GM19238 (cell line): ENCODE measurements at regions not wholly inside any gene's neighbourhood (a gene's known extent, or its start where the extent isn't known, plus 50 kb on each side); places are given as distances from the start of the nearest gene placed in this dataset.
"Not testable (repeated sequence)": the region's sequence is repeated elsewhere in the genome, so short reads cannot be mapped to it uniquely, and the experiment has no call there.

ENCODE experiments used
- DNase-seq: peaks from one replicate; pipeline ENCODE4 v3.0.0; 2011; ENCODE audit warnings: low spot score; ENCODE audit not compliant: insufficient read length

DNA sequence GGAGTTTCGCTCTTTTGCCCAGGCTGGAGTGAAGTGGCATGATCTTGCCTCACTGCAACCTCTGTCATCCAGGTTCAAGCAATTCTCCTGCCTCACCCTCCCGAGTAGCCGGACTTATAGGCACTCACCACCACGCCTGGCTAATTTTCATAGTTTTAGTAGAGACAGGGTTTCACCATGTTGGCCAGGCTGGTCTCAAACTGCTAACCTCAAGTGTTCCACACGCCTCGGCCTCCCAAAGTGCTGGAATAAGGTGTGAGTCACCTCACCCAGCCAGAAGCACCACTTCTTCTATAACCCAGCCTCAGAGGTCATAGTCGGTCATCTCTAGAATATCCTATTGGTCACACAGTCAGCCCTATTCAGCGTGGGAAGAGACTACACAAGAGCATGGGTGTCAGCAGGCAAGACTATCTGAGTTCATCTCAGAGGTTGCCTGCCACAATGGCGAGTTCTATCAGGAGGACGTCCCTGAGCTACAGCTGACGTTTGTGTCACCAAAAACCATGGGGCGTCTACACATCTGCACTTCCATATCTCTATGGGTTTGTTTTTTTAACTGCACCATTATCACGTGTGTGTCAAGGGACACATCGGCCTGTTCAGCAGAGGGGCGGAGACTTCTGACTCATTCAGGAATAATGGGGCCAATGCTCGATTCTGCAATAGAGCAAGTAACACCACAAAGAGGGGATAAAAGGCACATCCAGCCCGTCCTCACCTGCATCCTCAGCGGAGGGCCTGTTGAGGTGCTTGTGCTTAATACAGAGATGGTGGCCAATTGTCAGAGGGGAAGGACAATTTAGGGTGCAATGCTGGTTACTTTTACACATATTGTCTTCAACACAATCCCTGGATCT is 256.3 kb upstream of the IRF2BP2 start:
- no peak for DNase-seq

DNA sequence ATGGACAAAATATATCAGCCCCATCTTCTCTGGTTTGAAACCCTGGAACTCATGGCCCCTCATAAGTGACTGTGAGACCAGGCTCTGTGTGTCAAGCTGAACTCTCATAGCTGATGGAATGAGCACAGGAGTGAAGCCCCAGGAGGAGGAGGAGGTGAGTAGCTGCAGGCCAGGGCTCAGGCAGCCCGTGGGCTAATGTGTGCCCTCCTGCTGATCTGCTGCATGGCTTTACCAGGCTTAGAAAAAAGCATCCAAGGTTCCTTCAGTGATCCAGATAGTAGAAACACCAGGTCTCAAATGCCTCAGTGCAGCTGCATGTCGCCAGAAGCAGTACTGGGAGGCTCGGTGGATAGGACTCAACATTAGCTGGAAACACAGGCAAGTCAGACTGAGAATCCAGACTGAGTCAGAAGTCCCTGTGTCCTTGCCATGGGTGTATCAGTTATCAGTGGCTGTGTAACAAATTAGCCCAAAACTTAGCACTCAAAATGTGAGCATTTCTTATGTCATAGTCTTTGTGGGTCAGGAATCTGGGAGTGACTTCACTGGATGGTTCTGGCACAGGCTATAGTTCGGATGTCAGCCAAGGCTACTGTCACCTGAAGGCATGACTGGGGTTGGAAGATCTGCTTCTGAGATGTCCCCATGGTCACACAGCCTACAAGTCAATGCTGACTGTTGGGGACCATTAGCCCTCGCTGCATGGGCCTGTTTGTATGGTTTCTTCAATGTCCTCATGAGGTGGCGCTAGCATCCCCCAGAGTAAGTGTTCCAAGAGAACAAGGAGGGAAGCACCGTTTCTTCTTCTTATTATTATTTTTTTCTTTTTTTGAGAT is 255.4 kb upstream of the IRF2BP2 start:
- DNase-seq = no peak

DNA sequence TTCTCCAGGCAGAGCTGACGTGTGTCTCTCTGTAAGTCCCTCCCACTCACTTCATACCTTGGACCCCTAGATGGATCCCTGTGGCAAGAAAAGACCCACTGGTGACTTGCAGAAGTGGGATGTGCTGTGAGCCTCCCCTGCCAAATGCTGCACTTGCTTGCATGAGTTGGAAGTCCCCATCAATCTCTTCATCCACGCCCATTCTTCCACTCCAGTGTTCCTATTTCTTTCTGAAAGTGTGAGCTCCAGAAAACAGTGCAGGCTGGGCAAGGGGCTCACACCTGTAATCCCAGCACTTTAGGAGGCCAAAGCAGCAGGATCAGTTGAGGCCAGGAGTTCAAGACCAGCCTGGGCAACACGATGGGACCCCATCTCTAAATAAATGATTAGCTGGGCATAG is 254.1 kb upstream of the IRF2BP2 start:
- DNase-seq = no peak

GRCh38 chr1:234863551-234863971 is 253.6 kb upstream of the IRF2BP2 start:
- DNase-seq = no peak

DNA sequence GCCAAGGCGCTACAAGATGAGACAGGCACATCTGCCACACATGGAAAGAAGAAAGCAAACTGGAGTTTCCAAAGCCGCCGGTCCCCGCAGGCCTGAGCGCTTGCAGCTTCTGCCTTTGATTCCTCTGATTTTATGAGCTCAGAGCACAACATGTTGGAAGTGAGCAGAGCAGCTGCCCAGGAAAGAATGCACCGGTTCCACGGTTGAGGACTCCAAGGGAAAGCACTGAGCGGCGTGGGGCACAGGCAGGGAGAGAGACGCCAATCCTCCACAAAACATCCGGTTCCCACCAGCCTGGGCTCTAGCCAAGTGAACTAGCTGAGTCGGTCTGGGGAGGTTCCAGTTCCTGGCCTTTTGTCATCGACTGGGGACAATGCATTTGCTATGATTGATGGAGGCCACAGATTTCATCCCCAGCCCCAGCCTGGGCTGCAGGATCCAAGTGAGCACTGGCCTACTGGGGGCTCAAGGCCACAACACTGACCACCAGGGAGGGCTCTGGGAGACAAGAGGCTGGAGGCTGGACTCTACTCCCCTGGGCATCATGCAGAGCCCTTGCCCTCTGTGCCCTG is 253.1 kb upstream of the IRF2BP2 start:
- no peak for DNase-seq

DNA sequence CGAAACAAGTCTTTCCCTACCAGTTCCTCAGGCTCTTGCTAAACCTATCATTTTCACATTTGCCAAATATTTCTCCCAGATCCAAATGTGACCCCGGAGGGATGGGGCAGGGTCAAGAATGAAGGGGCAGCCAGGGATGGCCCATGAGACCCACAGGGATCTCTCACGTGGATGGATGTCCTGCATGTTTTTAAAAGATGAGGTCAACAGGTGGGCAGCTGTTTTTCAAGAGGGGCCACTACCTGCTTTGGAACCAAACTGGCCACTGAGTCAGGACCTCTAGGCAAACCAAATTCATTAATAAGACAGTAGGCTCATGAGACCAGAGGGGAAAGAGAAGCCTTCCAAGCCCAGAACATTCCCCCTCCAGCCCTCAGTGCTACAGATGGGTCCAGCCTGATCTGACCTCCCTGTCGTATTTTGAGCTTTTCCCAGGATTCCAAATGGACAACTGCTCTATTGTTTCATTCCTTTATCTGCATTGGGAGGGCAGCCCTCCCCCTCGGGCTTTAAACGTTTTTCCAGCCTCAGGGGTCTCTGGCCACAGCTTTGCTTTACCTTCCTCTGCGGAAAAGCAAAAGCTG is 252.5 kb upstream of the IRF2BP2 start:
- DNase-seq = no peak

- DNase-seq = no peak
These were observed 251.8 kb upstream of the IRF2BP2 start for GRCh38 chr1:234861761-234862160.

DNA sequence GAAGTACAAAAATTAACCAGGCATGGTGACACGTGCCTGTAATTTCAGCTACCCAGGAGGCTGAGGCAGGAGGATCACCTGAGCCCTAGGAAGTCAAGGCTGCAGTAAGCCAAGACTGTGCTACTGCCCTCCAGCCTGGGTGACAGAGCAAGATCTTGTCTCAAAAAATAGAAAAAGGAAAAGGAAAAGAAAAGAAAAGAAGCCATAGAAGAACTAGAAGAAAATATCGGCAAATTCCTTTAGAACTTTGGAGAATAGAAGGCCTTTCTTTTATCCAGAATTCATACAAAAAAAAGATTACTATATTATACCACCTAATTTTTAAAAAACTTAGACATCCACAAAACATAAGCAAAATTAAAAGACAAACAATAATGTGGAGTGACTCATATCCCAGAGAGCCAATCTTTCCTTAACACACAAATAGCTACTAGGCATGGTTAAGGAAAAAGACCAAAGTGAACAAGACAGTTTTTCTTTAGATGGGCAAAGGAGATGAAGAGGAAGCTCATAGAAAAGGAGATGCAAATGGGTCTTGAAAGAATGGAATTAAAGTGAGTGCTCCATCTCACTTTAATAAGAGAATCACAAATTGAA is 251.1 kb upstream of the IRF2BP2 start:
- no peak for DNase-seq

GRCh38 chr1:234858722-234859121 is 248.7 kb upstream of the IRF2BP2 start:
- no peak for DNase-seq

- no peak for DNase-seq
These were observed 246.9 kb upstream of the IRF2BP2 start for GRCh38 chr1:234856845-234857245.

- no peak for DNase-seq
These were observed 245.9 kb upstream of the IRF2BP2 start for GRCh38 chr1:234855851-234856250.

- no peak for DNase-seq
These were observed 244.7 kb upstream of the IRF2BP2 start for GRCh38 chr1:234854645-234855039.

- DNase-seq = no peak
These were observed 244.1 kb upstream of the IRF2BP2 start for GRCh38 chr1:234853906-234854644.

DNA sequence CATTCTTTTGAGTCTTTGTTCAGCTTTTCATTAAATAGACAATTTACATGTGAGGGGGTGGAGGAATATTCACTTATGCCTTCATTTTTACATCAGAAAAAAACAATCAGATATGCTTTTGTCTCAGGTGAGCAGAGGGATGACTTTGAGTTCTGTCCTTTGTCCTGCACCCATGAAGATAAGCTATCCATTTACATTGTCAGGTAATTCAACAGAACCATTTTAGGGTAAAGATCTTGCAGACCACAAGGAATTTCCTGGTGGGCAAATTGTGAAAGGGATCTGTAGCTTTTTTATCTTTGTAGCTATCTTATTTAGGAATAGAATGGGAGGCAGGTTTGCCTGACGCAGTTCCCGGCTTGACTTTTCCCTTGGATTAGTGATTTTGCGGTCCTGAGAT is 242.7 kb upstream of the IRF2BP2 start:
- no peak for DNase-seq

DNA sequence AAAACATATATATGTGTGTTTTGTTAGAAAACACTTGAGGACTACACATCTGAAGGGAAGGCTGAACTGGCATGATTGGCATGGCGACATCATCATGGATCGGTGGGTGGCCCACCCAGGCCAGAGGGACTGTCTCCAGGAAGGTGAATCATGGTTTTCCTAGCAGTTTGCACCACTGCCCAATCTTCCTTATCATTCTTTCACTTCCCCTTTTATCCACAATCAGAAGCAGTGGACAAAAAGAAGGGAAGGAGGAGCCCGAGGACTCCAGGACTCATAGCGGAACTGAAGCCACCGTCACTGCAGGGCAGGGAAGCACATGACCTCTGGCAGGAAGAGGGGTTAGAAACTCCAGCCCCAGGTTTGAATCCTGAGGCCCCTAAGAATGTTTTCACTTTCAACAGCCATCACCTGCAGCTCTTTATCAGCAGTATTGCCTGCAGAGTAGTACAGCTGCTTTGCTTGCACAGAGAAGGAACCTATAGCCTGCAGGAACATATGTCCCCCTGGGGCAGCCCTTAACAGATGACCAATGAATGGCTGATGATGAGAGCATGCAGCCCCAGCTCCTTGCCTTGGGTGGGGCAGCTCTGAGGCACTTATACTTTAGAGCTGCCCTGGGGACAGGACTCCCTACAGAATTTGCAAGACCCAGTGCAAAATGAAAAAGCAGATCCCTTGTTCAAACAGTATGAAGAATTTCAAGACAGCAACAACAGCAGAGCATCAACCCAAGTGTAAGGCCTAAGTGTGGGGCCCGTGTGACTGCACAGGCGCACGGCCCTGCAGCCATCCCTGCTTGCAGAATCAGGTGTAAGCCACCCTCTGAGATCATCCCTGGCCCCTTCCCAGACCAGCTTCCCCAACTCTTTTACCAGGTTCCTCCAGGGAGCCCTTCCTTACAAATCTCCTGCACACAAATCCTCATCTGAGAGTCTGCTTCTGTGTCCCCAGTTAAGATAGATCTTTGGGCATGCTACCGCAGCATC is 241.8 kb upstream of the IRF2BP2 start:
- no peak for DNase-seq

DNA sequence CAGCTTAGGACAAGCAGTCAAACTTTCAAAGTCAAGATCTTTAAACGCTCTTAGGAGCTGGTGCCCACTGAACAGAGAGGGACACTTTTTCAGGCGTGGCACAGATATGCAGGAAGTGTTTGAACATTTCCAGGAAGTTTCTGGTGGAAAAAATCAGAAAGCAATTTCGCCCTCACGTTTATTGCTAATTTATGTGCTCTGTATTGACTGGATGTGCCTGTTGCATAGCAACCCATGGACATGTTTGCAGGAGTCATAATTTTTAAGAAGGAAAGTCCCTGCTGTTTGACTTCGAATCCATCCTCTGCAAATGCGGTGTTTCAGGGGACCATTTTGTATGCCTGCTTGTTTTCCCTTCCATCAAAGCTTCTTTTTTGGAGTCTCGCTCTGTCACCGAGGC is 239.9 kb upstream of the IRF2BP2 start:
- no peak for DNase-seq

- no peak for DNase-seq
These were observed 239.1 kb upstream of the IRF2BP2 start for GRCh38 chr1:234848972-234849649.

DNA sequence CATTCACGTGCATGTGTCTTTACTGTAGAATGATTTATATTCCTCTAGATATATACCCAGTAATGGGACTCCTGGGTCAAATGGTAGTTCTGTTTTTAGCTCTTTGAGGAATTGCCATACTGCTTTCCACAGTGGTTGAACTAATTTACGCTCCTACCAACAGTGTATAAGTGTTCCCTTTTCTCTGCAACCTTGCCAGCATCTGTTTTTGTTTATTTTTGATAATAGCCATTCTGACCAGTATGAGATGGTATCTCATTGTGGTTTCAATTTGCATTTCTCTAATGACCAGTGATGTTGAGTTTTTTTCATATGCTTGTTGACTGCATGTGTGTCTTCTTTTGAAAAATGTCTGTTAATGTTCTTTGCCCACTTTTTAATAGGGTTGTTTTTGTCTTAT is 236.8 kb upstream of the IRF2BP2 start:
- not testable (repeated sequence) for DNase-seq

GRCh38 chr1:234845836-234846235 is 235.9 kb upstream of the IRF2BP2 start:
- no peak for DNase-seq
